Body of pancreas (tissue), 4 donors: ENCODE measurements at regions not wholly inside any gene's neighbourhood (a gene's known extent, or its start where the extent isn't known, plus 50 kb on each side); places are given as distances from the start of the nearest gene placed in this dataset.

ENCODE experiments used
- POLR2A ChIP-seq, 3 donors: fragments of 450-650 bp; IDR thresholded peaks; one replicate each; pipeline ENCODE4 v1.6.1; 2016; ENCODE audit warnings: antibody characterized with exemption in 3 of 3, mild to moderate bottlenecking in 2 of 3
- TF ChIP-seq, protein P1 (sequence below), 7 experiments: fragments of 450-650 bp in 4 of 7; fragments of 200-600 bp in 3 of 7; sonication (generic) in 3 of 7; IDR thresholded peaks; one replicate each; pipeline ENCODE4 v1.5.1; 2016 to 2019; ENCODE audit warnings: antibody characterized with exemption in 7 of 7

DNA sequence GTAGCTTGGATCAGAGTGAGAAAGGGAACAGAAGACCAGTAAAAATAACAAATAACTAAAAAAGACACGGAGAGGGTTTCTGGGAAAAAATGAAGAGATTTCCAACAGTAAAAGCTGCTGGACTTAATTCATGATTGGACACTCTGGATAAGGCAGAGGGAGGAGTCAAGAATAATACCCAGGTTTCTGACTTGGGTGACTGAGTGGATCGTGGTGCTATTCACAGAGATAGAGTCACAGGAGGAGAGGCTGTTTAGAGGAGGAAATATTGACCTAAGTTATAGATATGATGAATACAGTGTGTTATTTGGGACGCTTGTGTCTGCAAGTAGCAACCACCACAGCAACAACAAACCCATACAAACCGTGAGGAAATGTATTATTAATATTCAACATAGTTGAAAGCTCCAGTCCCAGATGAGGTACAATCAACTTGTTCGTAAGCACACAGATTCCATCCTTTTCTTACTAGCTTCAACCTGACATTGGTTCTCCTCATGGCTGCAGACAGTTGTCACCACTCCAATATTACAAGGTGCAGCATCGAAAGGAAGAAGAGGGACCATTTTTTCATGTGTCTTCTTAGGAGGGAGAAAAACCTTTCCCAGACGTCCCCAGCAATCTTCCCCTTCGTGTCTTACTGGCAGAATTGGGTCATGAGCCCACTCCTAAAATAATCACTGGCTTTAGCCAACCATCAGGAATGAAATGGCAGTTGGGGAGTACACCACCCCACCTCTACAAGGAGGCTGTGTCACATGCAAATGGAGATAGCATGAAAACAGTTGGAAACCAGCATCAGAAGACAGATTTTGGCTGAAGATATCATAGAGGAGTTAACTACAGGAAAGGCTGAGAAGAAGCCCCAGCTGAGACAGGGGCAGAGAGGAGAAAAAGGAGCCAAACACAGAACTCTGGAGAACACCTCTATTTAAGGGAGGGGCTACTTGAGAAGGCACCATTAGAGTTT lies 387.8 kb downstream of the SHQ1 start:
- TF ChIP-seq, protein P1, sequence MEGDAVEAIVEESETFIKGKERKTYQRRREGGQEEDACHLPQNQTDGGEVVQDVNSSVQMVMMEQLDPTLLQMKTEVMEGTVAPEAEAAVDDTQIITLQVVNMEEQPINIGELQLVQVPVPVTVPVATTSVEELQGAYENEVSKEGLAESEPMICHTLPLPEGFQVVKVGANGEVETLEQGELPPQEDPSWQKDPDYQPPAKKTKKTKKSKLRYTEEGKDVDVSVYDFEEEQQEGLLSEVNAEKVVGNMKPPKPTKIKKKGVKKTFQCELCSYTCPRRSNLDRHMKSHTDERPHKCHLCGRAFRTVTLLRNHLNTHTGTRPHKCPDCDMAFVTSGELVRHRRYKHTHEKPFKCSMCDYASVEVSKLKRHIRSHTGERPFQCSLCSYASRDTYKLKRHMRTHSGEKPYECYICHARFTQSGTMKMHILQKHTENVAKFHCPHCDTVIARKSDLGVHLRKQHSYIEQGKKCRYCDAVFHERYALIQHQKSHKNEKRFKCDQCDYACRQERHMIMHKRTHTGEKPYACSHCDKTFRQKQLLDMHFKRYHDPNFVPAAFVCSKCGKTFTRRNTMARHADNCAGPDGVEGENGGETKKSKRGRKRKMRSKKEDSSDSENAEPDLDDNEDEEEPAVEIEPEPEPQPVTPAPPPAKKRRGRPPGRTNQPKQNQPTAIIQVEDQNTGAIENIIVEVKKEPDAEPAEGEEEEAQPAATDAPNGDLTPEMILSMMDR (IDR thresholded peaks at IDR 0.05): no peak
- TF ChIP-seq POLR2A (IDR thresholded peaks at IDR 0.05): no peak
